ACHN (cell line): ENCODE measurements at regions not wholly inside any gene's neighbourhood (a gene's known extent, or its start where the extent isn't known, plus 50 kb on each side); places are given as distances from the start of the nearest gene placed in this dataset.
"Not testable (repeated sequence)": the region's sequence is repeated elsewhere in the genome, so short reads cannot be mapped to it uniquely, and the experiment has no call there.

Experiments
- DNase-seq: peaks from one replicate; pipeline ENCODE4 v3.0.0-alpha.2; 2015
- in situ Hi-C: cut with HindIII; loops from 2 replicates; pipeline ENCODE4 v1.10.0; 2017; ENCODE audit warnings: low sequenced_read_pairs, low pct_ligation_motif_present, low pct_unique_long_range_greater_than_20kb

DNA sequence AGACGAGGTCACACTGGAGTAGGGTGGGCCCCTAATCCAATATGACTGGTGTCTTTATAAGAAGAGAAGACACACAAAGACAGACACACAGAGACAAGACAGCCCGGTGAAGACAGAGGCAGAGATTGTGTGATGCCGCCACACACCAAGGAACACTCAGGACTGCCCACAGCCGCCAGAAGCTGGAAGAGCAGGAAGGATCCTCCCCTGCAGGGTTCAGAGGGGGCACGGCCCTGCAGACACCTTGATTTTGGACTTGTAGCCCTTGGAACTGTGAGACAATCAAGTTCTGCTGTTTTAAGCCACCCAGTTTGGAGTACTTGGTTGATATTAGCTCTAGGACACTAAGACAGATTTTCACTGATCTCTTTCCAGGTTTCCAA lies 72.1 kb upstream of the NANOS1 start:
- no peak for DNase-seq
- in situ Hi-C loops: no loop called here

DNA sequence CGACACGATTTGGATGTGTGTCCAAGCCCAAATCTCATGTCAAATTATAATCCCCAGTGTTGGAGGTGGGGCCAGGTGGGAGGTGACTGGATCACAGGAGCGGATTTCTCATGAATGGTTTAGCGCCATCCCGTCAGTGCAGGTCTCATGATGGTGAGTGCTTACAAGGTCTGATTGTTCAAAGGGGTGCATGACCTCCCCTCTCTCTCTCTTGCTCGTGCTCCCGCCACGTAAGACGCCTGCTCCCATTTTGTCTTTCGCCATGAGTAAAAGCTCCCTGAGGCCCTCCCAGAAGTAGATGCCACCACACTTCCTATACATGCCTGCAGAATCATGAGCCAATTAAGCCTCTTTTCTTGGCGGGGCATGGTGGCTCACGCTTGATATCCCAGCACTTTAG lies 71.5 kb upstream of the NANOS1 start:
- in situ Hi-C loops: no loop called here
- no peak for DNase-seq

DNA sequence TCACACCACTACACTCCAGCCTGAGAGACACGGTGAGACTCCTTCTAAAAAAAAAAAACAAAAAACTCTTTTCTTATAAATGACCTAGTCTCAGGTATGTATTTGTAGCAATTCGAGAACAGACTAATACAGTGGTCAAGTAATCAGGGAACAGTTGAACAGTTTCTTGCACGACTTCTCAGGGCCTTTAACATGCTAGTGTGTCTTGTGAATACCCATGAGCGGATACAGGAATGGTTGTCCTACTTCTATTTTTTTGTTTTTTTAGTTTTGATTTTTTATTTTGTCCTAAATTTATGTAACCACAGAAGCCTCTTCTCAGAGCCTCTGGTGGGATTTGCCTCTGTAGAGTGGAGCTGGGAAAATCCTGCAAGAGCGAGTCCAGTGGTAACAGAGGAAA lies 71.0 kb upstream of the NANOS1 start:
- in situ Hi-C loops: no loop called here
- DNase-seq: no peak

DNA sequence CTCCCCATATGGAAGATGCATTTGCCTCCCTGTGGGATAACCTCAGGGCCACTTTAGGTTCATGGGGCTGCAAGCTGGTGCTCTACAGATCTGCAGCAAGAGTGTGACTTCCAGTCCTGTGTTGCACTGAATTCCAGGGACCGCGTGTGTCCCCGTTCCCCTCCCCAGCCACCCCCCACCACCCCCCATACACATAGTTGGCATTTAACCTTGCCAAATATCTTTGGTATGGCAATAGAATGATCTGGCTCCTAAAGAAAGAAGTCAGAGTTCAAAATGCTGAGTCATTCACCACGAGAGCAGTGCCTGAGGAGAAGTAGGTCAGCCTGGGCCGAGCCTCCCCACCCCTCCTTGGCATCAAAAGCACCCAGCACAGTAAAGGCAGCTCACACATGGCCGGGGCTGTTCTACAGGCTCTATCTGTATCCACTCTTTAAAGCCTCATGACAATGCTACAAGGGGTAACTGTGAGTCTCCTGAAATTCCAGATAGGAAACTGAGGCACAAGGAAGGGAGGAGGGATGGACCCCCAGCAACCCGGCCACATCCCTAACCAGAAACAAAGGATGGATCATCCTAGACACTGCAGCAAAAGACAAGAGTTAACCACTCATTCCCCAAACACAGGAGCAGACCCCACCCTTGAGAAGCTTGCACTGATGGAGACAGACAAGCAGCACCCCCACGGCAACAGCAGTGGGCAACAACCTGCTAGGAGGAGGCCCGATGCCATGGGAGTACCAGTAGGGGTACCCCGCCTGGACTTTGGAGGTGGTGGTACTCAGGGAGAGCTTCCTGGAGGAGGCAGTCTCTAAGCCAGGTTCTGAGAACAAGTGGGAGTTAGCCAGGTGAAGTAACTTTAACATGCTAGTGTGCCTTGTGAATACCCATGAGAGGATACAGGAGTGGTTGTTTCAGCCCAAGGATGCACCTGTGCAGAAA lies 70.3 kb upstream of the NANOS1 start:
- peak; percentile 68 for DNase-seq
- in situ Hi-C loops: no loop called here

DNA sequence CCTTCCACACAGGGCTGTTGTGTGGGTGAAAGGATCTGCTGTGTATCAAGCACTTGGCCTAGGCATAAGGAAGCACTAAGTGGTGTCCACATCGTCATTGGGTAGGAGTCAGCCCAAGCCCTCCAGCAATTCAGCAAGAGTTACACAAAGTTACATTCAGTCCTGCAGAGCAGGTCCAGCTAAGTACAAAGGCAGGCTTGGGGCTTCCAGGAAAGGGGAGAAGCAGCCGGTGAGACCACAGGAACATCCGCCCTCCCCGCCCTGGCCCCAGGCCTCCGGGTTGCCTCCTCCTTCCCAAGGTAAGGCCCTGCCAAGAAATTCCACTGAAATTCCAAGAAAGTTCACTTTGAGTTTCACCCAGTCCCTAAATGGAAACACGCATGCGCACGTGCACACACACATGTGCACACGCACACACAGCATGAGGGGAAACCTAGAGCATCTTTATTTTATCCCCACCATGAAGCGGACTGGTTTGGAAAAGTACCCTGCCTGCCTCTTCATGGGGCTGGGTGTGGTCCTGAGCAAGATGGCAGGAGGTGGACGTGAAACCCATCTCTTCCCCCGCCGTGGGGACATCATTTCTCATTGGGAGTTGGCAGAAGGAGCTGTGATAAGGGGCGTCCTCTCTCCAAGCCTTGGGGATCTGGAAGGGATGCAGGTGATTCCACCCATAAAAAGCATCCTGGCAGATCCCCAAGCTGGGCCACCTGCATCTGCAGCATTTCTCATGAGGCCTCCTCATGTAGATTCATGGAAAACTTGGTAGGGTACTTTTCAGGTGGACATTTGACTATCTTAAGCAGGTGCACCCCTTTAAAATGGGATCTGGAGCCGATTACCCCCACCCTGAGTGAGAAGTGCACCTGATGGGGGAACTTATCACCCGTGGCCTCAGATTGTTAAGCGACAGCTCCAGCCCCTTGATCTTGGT lies 69.1 kb upstream of the NANOS1 start:
- in situ Hi-C loops: no loop called here
- no peak for DNase-seq

DNA sequence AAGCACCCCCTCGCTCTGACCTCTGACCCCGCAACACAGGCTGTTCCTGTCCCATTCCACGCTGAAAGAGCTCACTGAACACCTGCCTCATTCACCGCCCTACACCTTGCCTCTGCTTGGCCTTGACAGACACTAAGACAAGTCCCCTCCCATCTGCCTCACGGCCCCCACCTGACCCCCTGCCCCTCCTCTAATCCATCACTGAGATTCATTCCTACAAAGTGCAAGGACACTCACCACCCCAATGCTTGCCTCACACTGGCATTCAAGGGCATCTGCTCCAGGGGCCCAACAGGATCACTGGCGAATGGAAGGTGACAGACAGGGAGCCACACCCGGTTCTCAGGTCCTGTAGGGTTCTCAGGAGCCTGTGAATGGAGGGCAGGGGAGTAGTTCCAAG lies 68.1 kb upstream of the NANOS1 start:
- no peak for DNase-seq
- in situ Hi-C loops: no loop called here

DNA sequence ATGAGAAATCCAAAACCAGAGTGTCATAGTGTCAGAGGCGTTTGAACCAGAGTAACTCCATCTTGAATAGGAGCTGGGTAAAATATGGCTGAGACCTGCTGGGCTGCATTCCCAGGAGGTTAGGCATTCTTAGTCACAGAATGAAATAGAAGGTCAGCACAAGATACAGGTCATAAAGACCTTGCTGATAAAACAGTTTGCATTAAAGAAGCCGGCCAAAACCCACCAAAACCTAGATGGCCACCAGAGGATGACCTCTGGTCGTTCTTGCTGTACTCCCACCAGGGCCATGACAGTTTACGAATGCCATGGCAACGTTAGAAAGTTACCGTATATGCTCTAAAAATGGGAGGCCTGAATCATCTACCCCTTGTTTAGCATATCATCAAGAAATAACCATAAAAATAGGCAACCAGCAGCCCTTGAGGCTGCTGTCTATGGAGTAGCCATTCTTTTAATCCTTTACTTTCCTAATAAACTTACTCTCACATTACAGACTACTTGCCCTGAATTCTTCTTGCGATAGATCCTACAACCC lies 67.1 kb upstream of the NANOS1 start:
- DNase-seq, in situ Hi-C loops: not testable (repeated sequence)

DNA sequence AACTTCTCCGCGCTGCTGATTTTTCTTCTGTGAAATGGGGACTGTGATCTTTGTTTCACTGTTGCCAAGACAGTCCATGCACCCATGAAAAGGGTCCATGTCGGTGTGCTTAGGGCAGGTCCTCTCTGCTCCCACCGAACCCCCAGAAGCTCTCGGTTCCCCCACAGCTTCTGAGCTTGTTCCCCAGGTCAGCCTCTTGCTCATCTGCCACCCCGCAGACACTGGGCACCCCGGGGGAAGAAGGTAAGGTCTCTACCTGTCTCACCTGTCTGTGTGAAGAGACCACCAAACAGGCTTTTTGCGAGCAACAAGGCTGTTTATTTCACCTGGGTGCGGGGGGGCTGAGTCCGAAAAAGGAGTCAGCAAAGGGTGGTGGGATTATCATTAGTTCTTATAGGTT lies 66.2 kb upstream of the NANOS1 start:
- in situ Hi-C loops: no loop called here
- DNase-seq: no peak

DNA sequence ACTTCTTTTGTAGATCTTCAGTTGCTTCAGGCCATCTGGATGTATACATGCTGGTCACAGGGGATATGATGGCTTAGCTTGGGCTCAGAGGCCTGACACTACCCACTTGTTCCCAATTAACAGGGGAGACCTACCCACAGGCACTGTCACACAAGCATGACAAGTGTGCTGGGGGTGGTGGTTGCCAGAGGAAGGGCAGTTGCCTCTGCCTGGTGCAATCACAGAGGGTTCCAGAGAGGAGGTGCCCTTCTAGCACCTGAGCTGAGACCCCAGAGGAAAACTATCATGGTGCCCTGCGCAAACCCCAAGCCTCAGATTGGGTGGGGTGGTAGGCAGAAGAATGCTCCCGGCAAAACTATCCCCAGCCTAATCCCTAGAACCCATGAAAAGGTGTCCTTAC lies 65.6 kb upstream of the NANOS1 start:
- in situ Hi-C loops: no loop called here
- DNase-seq: no peak

DNA sequence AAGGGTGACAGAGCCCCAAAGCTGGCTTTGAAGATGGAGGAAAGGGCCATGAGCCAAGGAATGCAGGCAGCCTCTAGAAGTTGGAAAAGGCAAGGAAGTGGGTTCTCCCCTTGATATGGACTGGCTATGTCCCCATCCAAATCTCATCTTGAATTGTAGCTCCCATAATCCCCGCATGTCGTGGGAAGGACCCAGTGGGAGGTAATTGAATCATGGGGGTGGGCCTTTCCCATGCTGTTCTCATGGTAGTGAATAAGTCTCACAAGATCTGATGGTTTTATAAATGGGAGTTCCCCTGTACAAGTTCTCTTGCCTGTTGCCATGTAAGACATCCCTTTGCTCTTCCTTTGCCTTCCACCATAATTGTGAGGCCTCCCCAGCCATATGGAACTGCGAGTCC lies 65.0 kb upstream of the NANOS1 start:
- DNase-seq, in situ Hi-C loops: not testable (repeated sequence)

DNA sequence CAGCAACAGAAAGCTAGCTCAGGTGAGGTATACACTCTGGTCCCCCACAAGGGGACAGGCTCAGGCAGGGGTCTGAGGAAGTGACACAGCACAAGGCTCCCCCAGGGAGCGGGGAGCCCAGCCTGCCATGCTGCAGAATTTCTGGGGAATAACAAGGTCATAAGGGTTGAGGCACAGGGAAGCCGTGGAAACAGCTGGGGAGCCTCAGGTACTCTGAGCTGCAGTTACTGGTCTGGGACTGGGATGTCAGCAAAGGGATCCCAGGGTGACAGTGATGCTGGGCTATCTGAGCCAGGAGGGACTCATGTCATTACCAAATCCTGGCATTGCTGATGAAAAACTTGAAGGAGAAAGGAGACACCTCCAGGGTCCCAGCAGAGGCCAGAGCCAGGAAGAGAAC lies 64.4 kb upstream of the NANOS1 start:
- DNase-seq: no peak
- in situ Hi-C loops: no loop called here

DNA sequence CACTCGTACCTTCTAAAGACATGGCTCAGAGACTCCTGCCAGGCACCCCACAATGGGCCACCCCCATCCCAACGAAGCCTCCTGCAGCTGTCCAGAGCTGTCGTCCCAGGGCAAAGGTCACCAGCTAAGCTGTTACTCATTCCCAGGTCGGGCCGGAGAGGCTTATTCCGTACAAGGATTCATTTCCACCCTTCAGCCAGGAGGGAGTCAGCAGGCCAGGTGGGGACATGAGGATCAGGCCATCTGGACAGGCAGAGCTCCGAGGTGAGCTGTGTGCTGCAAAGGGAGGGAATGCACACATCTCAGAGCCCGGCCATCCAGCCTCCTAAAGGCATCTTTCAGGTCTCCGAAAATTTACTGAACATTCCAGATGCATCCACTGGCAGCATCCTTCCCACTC lies 63.9 kb upstream of the NANOS1 start:
- in situ Hi-C loops: no loop called here
- DNase-seq: no peak

DNA sequence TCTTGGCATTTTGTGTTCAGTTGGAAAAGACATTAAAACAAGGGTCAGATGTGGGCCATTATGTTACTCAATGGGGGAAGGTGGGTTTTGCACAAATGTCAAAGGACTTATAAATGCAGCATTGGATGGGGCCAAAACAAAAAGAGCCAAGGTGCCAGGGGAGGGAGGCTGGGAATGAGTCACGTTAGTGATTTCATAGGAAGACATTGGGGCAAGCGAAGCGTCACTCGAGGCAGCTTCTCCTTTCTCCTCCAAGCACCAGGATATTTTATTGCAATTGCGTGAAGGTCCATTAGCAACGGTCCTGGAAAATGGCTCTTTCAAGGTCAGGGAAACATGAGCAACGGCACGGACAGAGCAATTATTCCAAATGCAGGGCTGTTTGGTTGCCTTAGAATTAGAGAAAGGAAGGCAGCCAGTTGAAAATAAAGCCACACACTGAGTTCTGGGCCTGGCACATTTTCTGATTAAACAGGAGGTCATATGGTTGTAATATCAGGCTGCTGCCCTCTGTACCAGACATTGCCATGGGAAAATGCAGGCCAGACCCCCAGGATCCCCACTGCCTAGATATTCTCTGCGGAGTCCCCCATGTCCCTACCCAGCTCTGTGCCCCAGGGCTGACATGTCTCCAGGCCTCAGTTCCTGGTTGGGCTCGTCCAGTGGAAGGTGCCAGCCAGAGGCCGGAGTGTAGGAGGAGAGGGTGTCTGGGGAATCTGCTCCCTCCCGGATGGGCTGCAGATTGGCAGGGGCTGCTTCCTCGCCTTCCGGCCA lies 63.3 kb upstream of the NANOS1 start:
- DNase-seq: no peak
- in situ Hi-C loops: no loop called here

DNA sequence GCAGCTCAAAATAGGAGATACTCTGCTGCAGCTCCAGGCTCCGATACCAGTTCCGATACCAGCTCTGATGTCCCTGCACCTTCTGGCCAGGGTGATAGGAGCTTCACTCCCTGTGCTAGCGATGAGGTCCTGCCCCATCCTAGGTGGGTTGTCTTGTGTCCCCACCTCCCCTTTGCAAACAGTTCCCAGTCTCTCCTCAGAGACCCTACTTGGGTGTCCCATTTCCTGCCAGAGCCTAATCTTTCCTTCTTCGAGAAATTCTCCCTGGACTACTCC lies 62.7 kb upstream of the NANOS1 start:
- in situ Hi-C loops: no loop called here
- DNase-seq: no peak

DNA sequence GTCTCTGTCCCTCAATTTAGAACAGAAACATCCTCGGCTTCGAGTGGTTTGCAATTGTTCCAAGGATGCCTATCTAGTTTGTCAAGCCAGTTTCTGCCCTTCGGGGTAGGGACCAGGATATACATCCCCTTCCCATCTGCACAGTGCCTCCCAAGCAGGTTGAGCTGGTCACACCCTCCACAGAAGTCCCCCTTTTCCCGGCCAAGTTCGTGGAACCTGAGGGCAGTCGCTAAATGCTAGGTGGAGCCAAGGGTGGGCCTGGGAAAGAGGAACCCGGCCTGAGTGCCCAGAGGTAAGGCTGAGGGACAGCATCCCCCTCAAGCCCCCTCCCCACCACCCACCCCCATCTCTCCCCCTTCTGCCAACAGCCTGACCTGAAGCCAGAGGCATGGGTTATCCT lies 62.4 kb upstream of the NANOS1 start:
- in situ Hi-C loops: no loop called here
- no peak for DNase-seq

DNA sequence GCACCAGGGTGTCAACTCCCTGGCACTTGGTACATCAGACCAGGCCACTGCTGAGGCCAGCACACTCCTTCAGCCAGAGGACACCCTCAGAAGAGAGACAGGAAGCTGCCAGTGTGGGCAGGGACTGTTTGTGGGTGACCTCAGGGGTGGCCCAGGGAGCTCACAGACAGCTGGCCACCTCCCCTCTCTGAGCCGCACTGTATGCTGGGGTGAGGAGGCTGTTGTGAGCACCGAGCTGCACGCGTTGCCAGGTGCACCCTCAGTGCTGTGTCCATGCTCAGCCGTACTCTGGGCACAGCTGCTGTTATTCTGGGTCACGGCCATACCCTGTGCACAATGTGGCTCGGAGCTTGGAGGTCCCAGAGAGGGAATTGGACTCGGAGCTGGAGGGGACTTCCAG lies 61.5 kb upstream of the NANOS1 start:
- in situ Hi-C loops: no loop called here
- DNase-seq: no peak

DNA sequence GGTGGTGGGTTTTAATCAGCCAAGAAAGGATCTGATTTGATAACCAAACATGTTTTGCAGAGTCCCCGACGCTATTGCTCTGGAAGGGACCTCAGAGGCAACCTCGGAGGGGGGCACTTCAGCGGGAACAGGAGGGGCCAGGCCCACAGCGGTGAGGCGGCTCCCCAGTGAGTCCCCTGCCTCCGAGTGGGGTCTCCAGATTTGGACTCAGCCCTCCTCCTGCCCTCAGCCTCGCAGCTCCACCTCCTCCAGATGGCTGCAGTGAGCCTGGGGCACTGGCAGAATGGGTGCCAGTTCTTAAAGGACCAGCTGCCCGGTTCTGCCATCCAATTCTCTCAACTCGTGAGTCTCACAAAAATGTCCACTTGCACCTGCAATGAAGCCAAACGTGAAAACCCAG lies 61.0 kb upstream of the NANOS1 start:
- in situ Hi-C loops: no loop called here
- DNase-seq: no peak

DNA sequence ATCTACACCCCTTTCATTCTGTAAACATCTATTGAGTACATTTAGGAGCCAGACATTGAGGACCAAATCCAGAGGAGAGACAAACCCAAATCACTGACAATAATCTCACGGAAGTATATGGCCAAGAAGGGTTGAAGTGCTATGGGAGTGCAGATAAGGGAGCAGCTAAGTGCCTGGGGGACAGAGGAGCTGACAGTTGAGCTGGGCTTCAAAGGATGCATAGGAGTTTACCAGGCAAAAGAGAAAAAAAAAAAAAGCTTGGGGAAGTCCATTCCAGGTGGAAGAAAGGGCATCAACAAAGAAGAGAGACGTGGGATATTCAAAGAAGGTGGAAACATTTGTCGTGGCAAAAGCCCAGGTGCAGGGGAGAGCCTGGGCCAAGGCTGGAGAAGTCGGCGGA lies 60.5 kb upstream of the NANOS1 start:
- in situ Hi-C loops: no loop called here
- DNase-seq: no peak

DNA sequence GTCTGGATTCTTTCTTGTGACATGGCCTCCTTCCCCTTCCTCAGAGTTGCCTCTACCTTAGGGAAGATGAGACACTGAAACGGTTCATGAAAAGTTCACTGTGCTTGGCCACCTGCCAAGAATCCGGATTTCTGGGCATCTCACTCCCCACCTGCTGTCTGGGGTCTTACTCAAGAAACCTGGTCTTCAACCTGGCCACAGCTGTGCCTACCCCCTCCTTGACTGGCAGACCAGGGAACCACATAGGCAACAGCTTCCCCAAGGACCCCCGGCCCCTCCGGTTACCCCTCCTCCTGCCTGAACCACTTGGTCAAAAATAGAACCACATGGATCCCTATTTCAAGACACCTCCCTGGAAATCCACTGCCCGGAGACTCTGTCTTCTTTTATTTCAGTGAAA lies 58.7 kb upstream of the NANOS1 start:
- no peak for DNase-seq
- in situ Hi-C loops: no loop called here
